Fibroblast of mammary gland (primary cell): ENCODE measurements at regions not wholly inside any gene's neighbourhood (a gene's known extent, or its start where the extent isn't known, plus 50 kb on each side); places are given as distances from the start of the nearest gene placed in this dataset.

Experiments used
- DNase-seq: peaks from one replicate; pipeline ENCODE4 v3.0.0-alpha.2; 2010; ENCODE audit warnings: low read depth
- H3K4me3 ChIP-seq: 2 replicates; pipeline ENCODE4 v1.5.1; 2011; ENCODE audit warnings: low read depth, mild to moderate bottlenecking, low read length, moderate library complexity; ENCODE audit not compliant: control insufficient read depth
- TF ChIP-seq, protein P1 (sequence below): conservative IDR thresholded peaks from 2 replicates; pipeline ENCODE4 v1.5.1; 2011; ENCODE audit warnings: low read depth, low read length, inconsistent platforms; ENCODE audit not compliant: control insufficient read depth, insufficient read depth

DNA sequence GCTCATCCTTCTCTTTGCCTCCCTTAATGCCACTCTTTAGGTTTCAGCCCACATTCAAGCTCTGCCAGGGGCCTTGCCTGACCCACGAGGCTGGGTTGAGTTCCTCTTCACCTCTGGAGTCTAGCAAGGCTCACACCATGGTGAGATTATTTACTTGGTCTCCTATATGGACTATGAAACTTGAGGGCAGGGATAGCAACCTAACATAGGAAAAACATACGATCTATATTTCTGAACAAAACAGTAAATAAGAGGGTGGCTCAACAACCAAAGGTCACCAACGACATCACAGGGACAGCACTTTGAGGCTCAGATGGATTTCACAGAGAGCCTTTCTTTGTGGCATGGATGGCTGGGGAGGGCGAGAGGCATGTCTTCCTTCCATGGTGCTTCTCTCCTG, 197.0 kb downstream of the MAF start:
- TF ChIP-seq, protein P1, sequence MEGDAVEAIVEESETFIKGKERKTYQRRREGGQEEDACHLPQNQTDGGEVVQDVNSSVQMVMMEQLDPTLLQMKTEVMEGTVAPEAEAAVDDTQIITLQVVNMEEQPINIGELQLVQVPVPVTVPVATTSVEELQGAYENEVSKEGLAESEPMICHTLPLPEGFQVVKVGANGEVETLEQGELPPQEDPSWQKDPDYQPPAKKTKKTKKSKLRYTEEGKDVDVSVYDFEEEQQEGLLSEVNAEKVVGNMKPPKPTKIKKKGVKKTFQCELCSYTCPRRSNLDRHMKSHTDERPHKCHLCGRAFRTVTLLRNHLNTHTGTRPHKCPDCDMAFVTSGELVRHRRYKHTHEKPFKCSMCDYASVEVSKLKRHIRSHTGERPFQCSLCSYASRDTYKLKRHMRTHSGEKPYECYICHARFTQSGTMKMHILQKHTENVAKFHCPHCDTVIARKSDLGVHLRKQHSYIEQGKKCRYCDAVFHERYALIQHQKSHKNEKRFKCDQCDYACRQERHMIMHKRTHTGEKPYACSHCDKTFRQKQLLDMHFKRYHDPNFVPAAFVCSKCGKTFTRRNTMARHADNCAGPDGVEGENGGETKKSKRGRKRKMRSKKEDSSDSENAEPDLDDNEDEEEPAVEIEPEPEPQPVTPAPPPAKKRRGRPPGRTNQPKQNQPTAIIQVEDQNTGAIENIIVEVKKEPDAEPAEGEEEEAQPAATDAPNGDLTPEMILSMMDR, result no peak
- no peak overlapping the region for H3K4me3 ChIP-seq
- DNase-seq, result no peak

DNA sequence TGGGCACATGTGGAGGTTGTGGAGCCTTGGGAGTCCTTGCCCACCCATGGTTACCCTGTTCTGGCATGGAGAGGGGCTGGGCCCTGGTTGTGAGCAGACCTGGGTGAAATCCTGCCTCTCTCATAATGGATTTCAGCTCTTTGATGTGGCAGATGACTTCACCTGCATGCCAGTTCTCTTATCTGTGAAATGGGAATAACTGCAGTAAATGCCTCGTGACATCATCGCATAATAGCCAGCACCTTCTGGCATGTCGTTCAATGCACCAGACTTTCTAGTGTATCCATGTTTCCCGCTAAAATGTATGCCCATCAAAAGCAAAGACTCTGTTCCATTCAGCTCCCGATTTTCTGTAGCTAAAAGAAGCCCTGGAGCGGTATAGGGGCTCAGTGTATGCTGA, 197.6 kb downstream of the MAF start:
- no peak for DNase-seq
- TF ChIP-seq, protein P1, result no peak

DNA sequence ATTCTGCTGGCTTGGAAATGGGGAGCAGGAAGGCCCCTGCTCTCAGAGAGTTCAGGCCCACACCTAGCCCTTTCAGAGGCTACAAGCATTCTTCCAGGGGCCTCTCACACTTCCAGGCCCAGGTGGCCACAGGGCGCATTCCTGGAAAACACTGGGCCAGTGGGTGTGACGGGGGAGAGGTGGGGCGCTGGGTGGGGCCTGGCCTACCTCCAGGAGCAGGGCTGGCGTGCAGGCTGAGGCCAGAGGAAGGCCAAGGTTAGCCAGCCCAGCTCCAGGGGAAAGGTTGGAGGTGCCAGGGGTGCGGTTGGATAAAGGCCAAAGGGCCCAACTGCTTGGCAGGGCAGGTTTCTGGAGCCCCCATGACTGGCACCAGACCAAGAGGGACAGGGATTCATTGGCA, 198.2 kb downstream of the MAF start:
- H3K4me3 ChIP-seq, result no peak overlapping the region
- no peak for DNase-seq
- TF ChIP-seq, protein P1, result no peak

More for the DNA sequence above, 197.6 kb downstream of the MAF start:
- no peak overlapping the region for H3K4me3 ChIP-seq

DNA sequence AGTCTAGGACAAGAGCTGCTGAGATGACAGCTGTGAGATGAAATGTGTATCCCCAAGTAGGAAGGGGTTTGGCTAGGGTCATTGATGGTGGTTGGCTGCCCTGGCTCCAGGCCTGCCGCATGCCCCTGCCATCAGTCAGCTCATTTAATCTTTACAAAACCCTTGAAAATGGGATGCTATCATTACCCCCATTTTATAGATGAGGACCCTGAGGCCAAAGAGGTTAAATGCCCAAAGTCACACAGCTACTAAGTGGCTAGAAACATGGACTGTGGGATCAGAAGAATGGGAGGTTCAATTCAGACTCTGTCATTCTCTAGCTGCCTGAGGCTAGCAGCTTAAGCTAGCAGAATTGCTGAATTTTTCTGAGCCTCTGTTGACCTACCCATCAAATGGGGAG, 198.8 kb downstream of the MAF start:
- DNase-seq, result no peak
- no peak overlapping the region for H3K4me3 ChIP-seq
- TF ChIP-seq, protein P1, result no peak

DNA sequence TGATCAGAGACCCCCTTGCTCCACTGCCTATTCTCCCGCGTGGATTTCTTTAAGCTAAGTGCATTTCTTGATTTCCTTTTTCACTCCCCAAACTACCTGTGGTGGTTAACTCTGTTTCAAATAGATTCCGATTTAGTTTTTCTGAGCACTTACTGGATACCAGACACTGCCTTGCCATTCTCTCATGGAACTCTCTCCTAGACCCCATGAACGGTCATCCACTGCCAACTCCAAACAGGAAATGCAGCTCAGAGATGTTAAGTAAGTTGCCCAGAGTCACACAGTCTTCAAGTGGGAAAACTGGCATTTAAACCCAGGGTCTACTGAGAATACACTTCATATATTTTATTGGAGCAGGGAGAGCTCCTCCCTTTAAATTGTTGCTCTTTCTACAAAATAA, 199.4 kb downstream of the MAF start:
- TF ChIP-seq, protein P1, result no peak
- DNase-seq, result no peak
- H3K4me3 ChIP-seq, result no peak overlapping the region

DNA sequence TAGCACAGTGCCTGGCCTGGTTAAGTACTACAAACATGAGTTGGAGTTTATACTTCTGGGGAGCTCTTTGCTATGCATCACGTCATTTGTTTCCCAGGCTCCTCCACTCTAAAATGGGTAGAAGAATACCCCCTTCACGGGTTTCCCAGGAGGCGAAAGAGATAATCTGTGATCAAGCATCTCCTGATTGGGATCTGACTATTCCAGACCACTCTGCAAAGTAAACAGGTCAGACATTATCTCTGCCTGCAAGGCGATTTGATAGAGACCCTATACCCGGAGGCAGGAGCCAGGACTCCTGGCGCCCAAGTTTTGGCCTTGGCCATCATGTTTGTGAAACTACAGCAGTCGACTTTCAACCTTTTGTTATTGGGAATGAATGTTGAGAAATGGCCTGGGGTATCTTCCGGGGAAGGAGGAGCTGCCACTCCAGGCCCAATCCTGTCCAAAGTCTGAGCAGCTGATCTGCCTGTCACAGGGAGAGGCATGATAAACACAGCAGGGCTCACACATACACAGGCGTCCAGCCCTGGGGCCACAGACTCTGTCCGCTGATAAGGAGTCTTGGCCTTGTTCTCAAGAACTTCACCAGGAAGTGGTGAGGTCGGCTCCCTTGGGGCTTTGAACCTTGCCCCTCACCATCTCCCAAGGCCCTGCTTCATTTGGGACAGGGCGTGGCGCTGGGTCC, 199.9 kb downstream of the MAF start:
- no peak overlapping the region for H3K4me3 ChIP-seq
- DNase-seq, result no peak
- TF ChIP-seq, protein P1, result no peak

DNA sequence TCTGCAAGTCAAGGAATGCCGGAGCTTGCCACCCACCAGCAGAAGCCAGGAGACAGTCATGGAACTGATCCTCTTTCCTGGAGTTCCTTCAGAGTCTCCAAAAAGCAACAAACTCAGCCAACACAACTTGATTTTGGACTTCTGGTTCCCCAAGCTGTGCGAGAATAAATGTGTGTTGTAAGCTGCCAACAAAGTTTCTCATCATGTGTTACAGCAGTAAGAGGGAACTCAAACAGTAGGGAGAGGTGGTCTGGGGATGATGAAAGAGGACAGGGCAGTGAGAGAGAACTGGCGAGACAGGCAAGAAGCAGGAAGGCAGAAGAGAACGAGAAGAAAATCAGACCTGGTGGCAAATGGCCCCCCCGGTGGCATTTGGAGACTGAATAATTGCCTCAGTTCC, 204.9 kb downstream of the MAF start:
- no peak overlapping the region for H3K4me3 ChIP-seq
- TF ChIP-seq, protein P1, result no peak
- no peak for DNase-seq
